ENCODE measurements at regions not wholly inside any gene's neighbourhood (a gene's known extent, or its start where the extent isn't known, plus 50 kb on each side); places are given as distances from the start of the nearest gene placed in this dataset.

- no peak overlapping the region for H3K14ac ChIP-seq (replicated peaks; ENCODE audit: low read depth, low read length)
- no CpG with 5 or more reads among the region's 3 CpGs for WGBS, 2 experiments (ENCODE audit: extremely low coverage in 2 of 2, insufficient read length in 1 of 2)
- H2BK120ac ChIP-seq (ENCODE audit: low read depth, low read length): no peak overlapping the region
- no peak overlapping the region for H3K27ac ChIP-seq (ENCODE audit: insufficient read depth, low read length)
- intact Hi-C loops (cut with micrococcal nuclease): loop anchor here (1.0 kb wide), 1 partner anchor 13 kb away; no protein-coding TSS in a partner anchor
- no peak overlapping the region for H2BK15ac ChIP-seq (ENCODE audit: low read depth, low read length)
- H3K23ac ChIP-seq (ENCODE audit: low read depth, low read length): no peak overlapping the region
- H3K4me1 ChIP-seq (ENCODE audit: control insufficient read depth, insufficient read depth, low read length): no peaks in the 10 kb centered on the region
- H3K36me3 ChIP-seq (ENCODE audit: control insufficient read depth, insufficient read depth, low read length): no peaks in the 10 kb centered on the region
- H3K18ac ChIP-seq (ENCODE audit: low read depth, low read length): no peak overlapping the region
- H4K8ac ChIP-seq (ENCODE audit: low read depth in 2 of 2, low read length in 2 of 2): no peak overlapping the region
- no peak overlapping the region for H3K4ac ChIP-seq (ENCODE audit: low read depth, low read length)
- H3K4me2 ChIP-seq (ENCODE audit: low read depth, low read length): no peak overlapping the region
- dilution Hi-C loops (cut with HindIII; ENCODE audit: low sequenced_read_pairs, unreplicated experiment): no loop called here
- in situ Hi-C loops (cut with MboI; ENCODE audit: low sequenced_read_pairs): loop anchor here (10.0 to 25.0 kb wide), 3 partner anchors 147 to 1124 kb away; partner anchors contain the start of genes PDS5B and STARD13
- H3K9me3 ChIP-seq (ENCODE audit: control insufficient read depth, insufficient read depth, low read length): no peaks in the 10 kb centered on the region
- H3K79me1 ChIP-seq (ENCODE audit: low read depth in 1 of 2, low read length in 2 of 2): no peaks in the 10 kb centered on the region
- H3K27me3 ChIP-seq (ENCODE audit: control insufficient read depth, insufficient read depth, low read length): no peaks in the 10 kb centered on the region; the same call in 1 of the 2 replicates
- no TSS peak for BruUV-seq (replicated peaks)
- H3K56ac ChIP-seq (ENCODE audit: extremely low read depth, insufficient read depth, low read length): no peak overlapping the region
- no peaks in the 10 kb centered on the region for H4K20me1 ChIP-seq (ENCODE audit: insufficient read depth, low read length)
- H2BK20ac ChIP-seq (ENCODE audit: low read depth, low read length): no peak overlapping the region
- no peak overlapping the region for H2AK5ac ChIP-seq (ENCODE audit: low read depth, low read length)
- ChIA-PET CTCF (no interaction called here), POLR2A (ENCODE audit: unreplicated experiment) (no interaction called here)
- no peak overlapping the region for H2AFZ ChIP-seq (replicated peaks; ENCODE audit: low read length, poor library complexity)
- DNase-seq (no peak), ATAC-seq (ENCODE audit: low read depth) (no peak)
- no peaks in the 10 kb centered on the region for H3K9me1 ChIP-seq (ENCODE audit: insufficient read depth, low read length)
- H3K4me3 ChIP-seq (ENCODE audit: insufficient read depth, low read depth, low read length): no peak overlapping the region
- no peak overlapping the region for H3K9ac ChIP-seq (ENCODE audit: low read depth, low read length)
- H2AK9ac ChIP-seq (replicated peaks; ENCODE audit: low read depth, low read length, poor library complexity): no peak overlapping the region
- H4K5ac ChIP-seq (ENCODE audit: low read depth, low read length): no peak overlapping the region
- no peak overlapping the region for H2BK5ac ChIP-seq (ENCODE audit: low read depth, low read length, poor library complexity, severe bottlenecking)
- no peak overlapping the region for H4K91ac ChIP-seq (ENCODE audit: insufficient read depth, low read depth, low read length)
- TF ChIP-seq SMC3 (IDR thresholded peaks at IDR 0.05; ENCODE audit: low read depth, low read length) (no peak), RFX5 (IDR thresholded peaks at IDR 0.05; ENCODE audit: low read depth, low read length) (no peak), POLR2A (IDR thresholded peaks at IDR 0.05; ENCODE audit: low read depth, low read length) (no peak), MXI1 (IDR thresholded peaks at IDR 0.05; ENCODE audit: borderline replicate concordance, low read depth, low read length) (no peak), USF2 (IDR thresholded peaks at IDR 0.05; ENCODE audit: low read depth, low read length) (no peak), BHLHE40 (IDR thresholded peaks at IDR 0.05; ENCODE audit: low read depth, low read length) (no peak), CEBPB (IDR thresholded peaks at IDR 0.05; ENCODE audit: low read depth, low read length) (no peak), NFE2L2 (IDR thresholded peaks at IDR 0.05; ENCODE audit: low read depth, low read length) (no peak), MAFK (IDR thresholded peaks at IDR 0.05; ENCODE audit: low read depth, low read length) (no peak), RCOR1 (IDR thresholded peaks at IDR 0.05; ENCODE audit: insufficient replicate concordance, low read length) (no peak), CHD1 (IDR thresholded peaks at IDR 0.05; ENCODE audit: low read depth, low read length) (no peak), RAD21 (IDR thresholded peaks at IDR 0.05; ENCODE audit: low read length) (no peak), MAZ (IDR thresholded peaks at IDR 0.05; ENCODE audit: borderline replicate concordance, low read depth, low read length) (no peak), FOS (IDR thresholded peaks at IDR 0.05; ENCODE audit: low read depth, low read length) (no peak), CTCF (conservative IDR thresholded peaks at IDR 0.05; ENCODE audit: low read depth, low read length) (no peak), ELK1 (IDR thresholded peaks at IDR 0.05; ENCODE audit: borderline replicate concordance, low read depth, low read length) (no peak)
Measured at GRCh38 chr13:33711436-33711835, 106.5 kb upstream of the RFC3 start.

All from IMR-90 (cell line).